Embryonic facial prominence (tissue), 1 donor: ENCODE measurements at regions not wholly inside any gene's neighbourhood (a gene's known extent, or its start where the extent isn't known, plus 50 kb on each side); places are given as distances from the start of the nearest gene placed in this dataset.

Experiments
- DNase-seq: peaks from one replicate; pipeline ENCODE4 v3.0.0-alpha.2; 2016; ENCODE audit errors: extremely low spot score

DNA sequence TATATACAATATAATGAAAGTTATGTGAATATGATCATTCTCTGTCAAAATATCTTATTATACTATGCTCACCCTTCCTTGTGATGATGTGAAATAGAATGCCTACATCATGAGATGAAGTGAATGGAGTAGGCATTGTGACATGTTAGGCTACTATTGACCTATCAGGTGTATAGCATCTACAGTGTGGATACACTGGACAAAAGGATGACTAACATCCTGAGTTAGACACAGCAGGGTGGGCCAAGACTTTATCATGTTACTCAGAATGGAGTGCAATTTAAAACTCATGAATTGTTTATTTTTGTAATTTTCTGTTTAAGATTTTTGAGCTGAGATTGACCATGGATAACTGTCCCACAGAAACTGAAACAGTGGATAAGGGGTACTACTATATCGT lies 53.4 kb upstream of the NAV3 start:
- DNase-seq, result no peak

DNA sequence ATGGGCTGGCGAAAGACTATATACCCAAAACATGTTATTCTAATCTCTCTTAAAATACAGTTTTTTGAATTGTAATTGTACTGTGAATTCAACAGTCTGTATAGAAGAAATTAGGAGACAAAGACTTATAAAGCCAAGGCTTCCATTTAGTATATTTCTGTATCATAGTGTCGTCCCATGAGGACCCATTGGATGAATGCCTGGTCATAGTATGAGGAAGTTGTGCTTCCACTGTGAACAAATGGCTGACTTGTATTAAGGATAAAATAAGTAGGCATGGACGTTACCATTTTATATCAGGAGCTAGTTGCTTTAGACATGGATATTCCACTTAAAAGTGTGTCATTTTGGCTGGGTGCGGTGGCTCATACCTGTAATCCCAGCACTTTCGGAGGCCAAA lies 55.9 kb upstream of the NAV3 start:
- no peak for DNase-seq

DNA sequence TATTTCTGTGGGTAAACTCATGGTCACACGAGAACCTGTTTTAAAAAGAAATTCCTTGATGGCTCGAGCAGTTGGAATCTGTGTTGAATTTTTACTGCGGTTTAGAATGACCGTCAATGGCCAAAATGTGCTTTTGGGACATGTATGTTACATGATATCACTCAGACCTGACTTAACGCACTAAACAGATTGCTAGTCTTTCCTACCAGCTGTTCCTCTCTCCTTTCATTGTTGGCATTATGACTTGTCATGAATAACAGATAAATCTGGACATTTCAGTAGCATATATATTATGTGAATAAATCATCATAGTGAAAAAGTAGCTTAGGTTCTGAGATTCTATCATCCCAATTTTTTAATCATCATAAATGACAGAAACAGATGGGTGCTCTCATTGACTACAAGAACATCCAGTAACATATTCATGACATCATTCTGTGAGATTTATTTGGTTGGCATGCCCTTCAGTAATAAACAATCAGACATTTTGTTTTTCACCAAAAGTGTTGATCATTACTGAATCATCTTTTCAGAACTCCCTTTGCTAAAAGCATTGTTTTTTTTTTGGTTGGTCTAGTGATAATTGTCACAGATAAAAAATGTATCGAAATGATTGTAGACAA lies 57.9 kb upstream of the NAV3 start:
- DNase-seq, result no peak

DNA sequence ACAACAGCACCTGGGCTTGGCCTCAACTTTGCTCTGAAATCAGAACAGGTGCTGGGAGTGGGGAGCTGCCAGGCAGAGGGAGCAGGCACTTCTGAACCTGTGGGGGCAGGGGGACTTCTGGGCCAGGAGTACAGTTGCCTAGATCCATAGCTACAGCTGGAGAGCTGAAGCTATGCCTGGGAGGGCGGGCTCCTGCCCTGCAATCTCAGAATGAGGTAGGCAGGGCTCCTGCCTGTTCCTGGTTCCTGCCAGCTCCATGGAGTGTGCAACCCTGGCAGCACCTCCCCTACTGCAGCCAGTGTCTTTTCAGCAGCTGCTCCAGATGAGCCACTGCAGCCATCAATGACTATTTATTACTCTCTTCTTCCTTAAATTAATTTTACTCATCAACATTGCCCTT lies 62.1 kb upstream of the NAV3 start:
- DNase-seq, result no peak

DNA sequence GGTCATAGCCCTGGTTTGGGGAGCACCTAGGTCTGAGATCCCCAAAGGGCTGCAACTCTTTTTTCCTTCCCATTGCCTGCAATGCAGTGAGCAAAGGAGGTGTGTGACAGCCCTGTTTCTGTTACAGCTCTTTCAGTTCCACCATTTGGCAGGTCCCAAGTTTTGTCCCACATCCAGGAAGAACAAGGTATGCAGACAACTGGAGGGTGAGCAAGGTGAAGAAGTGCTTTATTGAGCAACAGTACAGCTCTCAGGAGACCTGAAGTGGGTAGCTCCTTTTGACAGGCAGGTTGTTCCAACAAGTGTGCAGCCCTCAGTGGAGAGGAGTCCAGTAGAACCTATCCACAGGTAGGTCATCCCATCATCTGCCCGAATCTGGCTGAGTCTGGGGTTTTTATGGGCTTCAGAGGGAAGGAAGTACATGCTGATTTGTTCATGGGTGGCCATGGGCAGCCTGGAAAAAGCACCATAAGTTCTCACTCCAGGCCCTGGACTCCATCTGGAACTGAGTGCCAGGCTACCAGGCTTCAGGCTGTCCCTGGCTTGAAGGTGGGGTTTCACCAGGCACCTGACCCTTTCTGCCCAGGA lies 62.8 kb upstream of the NAV3 start:
- DNase-seq, result no peak

DNA sequence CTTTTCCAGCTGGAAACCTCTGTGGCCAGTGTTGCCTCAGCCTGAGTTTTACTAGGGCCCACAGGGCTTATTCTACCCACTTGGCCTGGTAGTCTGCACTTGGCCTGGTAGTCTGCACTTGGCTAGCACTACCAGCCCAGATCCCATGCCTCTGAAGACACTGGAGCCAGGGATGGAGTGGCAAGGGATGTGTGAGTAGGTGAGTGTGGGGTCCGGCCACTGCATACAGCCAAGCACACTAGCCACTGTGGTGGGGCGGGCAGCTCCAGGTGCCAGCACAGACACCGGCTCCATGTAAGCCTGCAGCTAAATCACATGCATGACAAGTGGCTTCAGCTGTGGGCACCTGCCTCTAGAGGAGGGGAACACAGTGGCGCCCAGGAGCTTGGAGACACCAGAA lies 63.4 kb upstream of the NAV3 start:
- DNase-seq, result no peak

DNA sequence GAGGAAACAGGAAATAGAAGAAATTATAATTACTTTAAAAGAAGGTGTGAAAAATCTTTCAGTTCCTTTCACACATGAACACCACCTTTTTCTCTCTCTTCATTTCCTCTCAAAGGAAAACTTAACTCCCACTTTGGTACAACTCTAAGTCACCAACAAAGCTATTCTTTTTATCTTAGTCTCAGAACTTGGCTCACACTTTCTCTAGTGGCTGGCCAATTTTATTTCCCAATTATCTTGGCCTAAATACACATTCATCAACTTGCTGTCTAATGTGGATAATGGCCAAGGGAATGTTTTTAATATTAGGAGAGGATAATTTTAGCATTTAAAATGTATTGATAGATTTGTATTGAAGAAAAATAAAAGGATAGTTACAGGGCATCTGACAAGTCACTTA lies 64.5 kb upstream of the NAV3 start:
- no peak for DNase-seq

DNA sequence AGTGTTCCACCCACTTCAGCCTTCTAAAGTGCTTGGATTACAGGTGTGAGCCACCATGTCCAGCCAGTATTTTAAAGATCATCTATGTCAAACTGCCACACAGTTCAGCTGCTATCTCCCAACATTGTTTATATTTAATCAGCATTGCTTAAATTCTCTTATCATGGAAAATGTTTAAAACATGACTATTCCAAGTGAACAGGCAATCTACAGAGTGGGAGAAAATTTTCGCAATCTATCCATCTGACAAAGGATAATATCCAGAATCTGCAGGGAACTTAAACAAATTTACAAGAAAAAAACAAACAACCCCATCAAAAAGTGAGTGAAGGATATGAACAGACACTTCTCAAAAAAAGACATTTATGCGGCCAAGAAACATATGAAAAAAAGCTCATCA lies 69.4 kb upstream of the NAV3 start:
- DNase-seq, result no peak

DNA sequence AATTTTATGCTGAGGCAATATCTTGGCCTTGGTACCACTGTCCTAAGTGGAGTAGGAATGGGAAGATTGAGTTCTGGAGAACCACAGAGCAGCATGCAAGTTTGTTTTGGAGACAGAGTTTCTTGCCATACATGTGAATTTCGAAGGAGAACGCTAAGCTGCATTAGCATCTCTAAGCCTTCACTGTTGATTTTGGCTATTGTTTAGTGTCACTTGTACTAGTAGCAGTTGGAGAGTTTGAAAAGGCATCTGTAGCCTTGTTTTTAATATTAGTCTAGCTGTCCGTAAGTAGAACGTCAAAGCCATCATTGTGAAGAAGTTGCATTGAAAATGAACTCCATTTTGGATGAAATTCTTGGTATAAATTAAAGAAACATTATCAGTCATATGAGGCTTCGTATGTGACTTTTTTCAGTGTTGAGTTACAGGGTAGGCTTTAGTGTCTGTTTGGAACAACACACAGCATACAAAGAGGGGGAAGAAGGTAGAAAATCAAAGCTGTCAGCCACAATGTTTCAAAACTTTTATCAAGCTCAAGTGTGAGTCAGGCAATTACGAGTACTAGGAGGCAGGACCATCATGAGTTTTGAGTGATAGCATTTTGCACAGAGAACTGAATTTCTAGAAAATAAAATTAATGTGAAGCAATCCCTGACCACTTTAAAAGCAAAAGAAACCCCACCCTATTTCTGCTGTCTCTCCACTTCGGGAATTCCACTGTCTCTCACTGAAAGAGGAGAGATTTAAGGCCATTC lies 70.2 kb upstream of the NAV3 start:
- no peak for DNase-seq

DNA sequence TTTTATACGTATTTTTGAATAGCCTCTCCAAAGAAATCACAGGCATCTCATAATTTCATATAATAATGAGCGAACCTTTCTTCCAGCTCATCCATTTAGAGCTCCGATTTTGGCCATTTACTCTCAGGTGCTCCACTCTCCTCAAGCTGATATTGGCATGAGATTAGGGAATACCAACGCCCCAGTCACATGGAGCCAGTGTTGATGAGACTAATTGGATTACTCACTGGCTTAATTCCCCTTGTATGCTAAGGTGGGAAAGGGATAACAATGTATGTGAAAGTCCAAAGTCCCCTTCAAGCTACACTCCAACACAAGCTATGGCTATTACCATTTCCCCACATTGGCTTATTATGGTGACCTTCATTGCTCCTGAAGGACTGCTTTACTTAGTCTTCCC lies 76.6 kb upstream of the NAV3 start:
- DNase-seq, result no peak

DNA sequence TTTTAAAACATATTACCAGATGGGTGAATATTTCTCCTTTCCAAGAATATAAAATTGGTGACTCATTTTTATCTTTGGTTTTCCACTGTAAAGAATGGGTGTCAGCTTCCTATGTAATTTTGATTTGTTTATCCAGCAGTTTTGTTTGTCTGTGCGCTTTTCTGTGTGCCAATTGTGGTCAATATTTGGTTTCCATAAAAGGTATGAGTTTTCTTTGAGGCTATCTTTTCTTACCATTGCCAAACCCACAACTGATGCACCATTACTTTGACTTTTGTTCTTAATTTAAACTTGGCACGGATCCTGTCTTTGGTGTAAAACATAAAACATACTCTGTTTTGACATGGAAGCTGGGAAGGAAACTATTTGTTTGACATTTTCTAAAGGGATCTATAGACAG lies 78.8 kb upstream of the NAV3 start:
- DNase-seq, result peak; percentile 40

DNA sequence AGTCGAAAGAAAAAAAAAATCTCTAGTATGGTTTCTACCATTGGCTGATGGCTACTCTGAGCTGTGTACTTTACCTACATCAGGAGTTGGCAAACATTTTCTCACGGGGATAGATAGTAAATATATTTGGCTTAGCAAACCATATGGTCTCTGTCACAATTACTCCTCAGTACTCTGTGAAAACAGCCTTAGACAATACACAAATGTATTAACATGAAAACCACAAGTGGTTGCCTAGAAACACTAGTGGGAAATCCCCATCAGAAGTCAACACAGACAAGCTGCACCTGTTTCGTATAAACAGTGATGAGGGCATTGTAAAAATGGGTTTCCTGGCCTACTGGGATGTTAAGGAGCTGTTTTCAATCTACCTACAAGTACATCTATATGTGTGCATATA lies 84.6 kb upstream of the NAV3 start:
- peak; percentile 10 for DNase-seq

DNA sequence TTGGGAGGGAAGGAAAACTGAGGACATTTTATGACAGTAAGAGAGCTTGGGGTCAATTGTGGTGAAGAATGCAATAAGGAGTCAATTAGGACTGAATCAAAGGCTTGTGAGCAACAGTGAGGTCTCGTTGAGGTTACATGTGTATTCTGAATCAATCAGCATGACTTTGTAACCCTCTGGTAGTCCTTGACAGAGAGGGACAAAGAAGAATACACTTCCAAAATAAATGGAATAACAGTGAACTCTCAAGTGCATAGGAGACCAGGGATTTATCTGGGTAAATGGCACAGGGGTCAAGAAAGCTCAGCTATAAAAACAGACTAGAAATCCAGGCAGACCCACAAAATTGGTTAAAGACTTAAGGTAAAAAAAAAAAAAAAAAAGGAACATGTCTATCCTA lies 85.1 kb upstream of the NAV3 start:
- no peak for DNase-seq

DNA sequence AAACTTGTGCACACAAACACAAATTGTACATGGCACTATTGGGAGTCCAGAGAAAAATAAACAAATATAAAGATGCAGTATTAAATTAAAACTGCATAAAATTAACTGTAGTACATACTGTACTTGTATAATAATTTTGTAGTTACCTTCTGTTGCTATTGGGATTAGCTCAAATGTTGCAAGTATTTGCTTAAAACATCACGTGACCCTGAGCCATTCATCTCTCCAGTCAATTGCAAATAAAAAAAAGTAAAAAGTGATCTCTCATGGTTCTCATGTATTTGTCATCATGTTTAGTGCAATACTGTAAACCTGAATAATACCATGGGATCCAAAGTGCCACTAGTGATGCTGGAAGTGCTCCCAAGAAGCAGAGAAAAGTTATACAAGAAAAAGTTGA lies 88.1 kb upstream of the NAV3 start:
- no peak for DNase-seq

DNA sequence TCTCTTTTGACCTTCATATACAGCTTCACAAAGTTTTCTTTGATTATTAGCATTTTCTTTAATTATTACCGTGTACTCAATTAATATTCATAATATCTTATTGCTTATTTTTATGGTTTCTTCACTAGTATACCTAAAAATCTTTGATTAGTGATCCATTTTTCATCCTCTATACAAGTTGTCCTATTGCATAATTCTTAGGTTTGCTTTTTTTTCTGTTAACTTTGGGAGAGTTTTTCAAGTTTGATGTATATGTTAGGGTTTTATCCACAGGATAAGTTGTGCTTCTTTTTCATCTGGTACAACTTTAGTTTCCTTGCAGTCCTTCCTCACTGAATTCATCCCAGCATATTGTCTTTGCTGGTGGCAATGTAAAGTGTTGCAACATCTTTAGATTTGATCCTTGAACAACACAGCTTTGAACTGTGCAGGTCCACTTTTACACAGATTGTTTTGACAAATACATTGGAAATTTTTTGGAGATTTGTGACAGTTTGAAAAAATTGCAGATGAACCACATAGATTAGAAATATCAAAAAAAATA lies 88.6 kb upstream of the NAV3 start:
- no peak for DNase-seq

DNA sequence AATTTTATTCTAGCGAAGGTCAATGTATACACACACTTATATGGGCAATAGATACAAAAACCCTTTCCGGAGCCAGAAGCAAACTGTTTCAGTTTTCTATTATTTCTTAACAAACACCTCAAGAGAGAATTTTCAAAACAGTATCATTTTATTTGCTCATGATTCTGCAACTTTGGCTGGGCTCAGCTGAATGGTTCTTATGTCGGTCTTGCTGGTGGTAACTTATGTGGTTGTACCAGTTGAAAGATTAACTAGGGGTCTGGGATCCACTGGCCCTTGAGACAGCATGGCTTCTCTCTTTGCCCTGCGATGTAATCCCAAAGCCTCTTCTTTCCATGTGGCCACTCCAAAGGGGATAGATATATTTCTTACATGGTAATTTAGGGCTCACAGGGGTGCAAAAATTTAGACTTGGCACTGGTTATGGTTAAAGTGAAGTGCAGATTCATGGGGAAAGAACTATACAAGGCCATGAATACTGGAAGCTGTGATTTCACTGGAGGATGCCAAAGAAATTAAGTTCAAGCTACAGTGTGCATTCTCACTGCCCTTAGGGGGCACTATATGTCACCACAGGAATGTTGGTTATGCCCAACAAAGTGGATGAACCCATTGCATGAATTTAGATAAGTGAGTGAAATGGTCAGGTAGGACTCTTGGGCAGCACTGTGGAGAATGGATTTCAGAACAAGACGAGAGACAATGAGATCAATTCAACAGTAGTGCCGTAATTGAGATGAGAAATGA lies 94.3 kb upstream of the NAV3 start:
- no peak for DNase-seq

DNA sequence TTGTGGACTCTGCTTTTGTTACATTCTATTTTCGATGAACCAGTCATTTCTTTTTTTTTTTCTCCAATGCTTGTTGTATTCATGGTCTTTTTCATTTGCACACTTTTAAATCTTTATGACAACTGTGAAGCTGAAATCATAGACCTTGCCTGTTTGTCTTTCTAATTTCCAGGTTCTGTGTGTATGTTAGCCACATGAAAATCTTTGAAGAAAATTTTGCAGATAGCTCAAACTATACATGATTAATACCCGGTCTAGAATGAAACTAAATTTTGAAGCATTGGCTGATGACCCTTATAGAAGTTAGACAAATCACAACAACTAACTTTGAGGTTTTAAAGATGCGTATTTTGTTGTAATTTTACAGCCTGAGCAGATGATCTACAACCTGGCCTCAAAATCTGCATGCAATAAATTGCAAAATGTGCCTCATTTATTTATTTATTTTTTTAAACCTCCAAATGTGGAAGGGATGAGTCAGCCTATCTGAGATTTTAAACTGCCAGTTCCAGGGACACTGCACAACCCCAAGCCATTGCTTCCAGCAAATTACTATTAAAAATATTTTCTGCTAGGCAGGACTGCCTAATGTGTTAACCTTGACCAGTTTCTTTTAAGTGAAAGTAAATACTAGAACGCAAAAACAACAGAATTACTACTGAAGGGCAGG lies 96.3 kb upstream of the NAV3 start:
- no peak for DNase-seq

DNA sequence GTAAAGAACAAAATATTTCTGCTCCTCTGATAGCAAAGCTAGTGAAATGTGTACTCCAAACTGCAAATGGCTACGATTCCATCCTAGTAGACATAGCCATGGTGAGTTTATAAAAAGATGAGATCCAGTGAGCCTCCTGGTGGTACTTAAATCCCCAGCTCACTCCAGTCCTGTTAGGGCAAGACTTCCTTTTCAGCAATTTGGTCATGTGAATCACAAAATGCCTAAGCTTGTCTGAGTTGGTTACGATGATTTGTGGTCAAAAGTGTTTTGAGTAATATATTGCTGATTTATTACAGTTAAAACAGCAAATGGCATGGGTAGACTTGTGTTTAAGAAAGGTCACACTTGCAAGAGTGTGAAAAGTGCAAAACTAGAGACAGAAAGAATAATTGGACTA lies 102.7 kb upstream of the NAV3 start:
- no peak for DNase-seq

DNA sequence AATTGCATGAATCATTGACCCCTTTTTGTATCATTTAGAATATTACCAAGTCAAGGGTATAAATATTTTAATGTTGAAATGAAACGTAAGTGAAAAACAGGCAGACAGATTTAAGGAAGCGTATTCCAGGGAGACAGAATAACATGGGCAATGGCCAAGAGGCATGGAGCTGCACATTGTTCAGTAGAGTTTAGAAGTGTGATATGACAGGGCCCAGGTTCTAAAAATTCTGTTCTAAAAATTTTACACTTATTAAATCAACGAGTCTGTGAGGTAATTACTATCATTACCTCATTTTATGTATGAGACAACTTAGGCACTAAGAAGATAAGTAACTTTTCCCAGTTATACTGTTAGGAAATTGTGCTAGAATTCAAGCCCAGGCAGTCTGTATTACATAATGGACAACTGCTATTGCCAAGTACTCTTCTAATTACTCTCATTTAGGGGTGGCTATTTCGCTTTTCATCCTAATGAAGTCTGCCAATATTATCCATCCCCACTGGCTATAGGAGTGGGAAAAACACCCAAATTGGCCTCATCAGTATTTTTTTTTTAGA lies 103.2 kb upstream of the NAV3 start:
- no peak for DNase-seq

DNA sequence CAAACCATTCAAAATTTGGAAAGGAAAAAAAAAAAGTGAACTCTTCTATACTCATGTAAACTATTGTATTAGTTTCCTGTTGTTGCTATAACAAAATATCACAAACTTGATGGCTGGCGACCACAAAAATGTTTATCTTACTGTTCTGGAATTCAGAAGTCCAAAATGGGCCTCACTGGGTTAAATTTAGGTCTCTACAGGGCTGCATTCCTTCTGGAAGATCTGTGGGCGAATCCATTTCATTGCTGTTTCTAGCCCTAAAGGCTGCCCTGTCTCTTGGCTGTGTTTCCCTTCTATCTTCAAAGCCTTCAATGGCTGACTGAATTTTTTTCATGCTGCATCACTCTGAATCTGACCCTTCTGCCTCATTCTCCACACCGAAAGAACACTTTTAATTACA lies 105.1 kb upstream of the NAV3 start:
- no peak for DNase-seq

DNA sequence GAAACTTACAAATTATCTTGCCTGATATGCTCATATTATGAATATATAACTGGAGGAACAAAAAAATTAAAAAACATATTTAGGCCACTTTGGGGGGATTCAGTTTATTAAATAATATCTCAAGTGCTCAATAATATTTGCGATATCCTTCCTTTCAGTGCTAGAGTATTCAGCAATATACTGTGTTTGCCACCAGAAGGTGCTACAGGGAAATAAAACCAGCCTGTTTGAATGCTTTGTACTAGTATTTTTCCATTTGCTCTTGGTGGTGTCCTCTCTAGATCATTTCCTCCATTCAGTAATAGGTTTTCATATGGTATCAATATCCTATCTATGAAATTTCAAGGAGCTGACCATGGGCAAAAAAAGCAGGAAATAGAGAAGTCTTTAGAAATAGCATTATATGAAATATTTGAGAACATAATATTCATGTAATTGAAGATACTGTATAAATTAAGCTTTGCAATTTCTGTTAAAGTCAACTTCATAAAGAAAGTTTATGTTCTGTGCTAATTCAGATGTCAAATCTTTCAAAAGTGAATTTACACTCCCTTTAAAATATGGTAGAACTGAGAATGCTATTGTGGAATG lies 106.2 kb upstream of the NAV3 start:
- DNase-seq, result no peak
